Adipose tissue (tissue), 3 donors: ENCODE measurements at regions not wholly inside any gene's neighbourhood (a gene's known extent, or its start where the extent isn't known, plus 50 kb on each side); places are given as distances from the start of the nearest gene placed in this dataset.

Experiments
- H3K27ac ChIP-seq: one replicate; pipeline ENCODE4 v1.5.1; 2013; ENCODE audit warnings: low read depth, low read length
- WGBS, 3 donors: extraction: QIAGEN DNeasy Blood & Tissue Kit; methylation state at CpG; one replicate each; pipeline ENCODE4 v1.1.7; 2013; 5-methylcytosine and 5-hydroxymethylcytosine counted together
- donor health status: healthy with polysubstance abuse.
- donor health status: Bipolar disorder and iron deficiency.
- donor health status: healthy.

- no peak overlapping the region for H3K27ac ChIP-seq
- 78 to 86% (median 83%) methylated on average over 8 of the region's 8 CpGs for WGBS, 3 donors
These were observed 349.3 kb downstream of the CXCL12 start for GRCh38 chr10:44035474-44036197.

DNA sequence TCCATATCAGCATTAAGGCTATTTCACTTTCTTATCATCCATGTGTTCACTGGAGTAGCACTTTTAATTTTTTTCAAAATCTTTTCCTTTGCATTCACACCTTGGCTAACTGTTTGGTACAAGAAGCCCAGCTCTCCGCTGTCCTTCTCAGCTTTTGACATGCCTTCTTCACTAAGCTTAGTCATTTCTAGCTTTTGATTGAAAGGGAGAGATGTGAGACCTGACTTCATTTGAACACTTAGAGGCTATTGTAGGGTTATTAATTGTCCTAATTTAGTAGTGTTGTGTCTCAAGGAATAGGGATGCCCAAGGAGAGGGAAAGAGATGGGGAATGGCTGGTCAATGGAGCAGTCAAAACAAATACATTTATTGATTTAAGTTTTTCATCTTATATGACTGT is 350.0 kb downstream of the CXCL12 start:
- 95 to 100% (median 97%) methylated on average over 1 of the region's 1 CpG for WGBS, 3 donors
- no peak overlapping the region for H3K27ac ChIP-seq

GRCh38 chr10:44033008-44033407 is 351.9 kb downstream of the CXCL12 start:
- 25 to 82% (median 76%) methylated on average over 3 of the region's 3 CpGs for WGBS, 3 donors

GRCh38 chr10:44032216-44032615 is 352.7 kb downstream of the CXCL12 start:
- WGBS, 3 donors = 71 to 89% (median 88%) methylated on average over 1 of the region's 1 CpG
- no peak overlapping the region for H3K27ac ChIP-seq

More at GRCh38 chr10:44033008-44033407, 351.9 kb downstream of the CXCL12 start:
- H3K27ac ChIP-seq = no peak overlapping the region

DNA sequence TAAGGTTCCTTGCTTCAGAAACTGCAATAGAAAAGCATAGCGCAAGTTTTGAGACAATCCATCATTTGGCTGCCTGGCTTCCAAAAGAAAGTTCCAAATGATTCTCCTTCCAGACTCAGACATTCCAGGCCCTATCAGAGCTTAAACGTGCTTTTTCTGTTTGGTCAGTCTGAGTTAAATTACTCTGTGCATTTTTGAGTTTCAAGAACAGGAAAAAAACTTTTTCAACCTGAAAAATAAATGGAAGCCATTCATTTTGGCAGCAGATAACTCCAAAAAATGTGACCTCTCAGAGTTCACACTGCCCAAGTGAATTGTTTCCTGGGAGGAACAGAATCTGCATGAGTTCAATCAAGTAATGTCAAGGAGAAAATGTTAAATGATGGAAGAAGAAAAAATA is 354.2 kb downstream of the CXCL12 start:
- H3K27ac ChIP-seq = no peak overlapping the region
- WGBS, 3 donors = 42 to 55% (median 47%) methylated on average over 2 of the region's 2 CpGs

- WGBS, 3 donors = 57 to 85% (median 66%) methylated on average over 4 of the region's 4 CpGs
- no peak overlapping the region for H3K27ac ChIP-seq
These were observed 354.8 kb downstream of the CXCL12 start for GRCh38 chr10:44030132-44030531.

DNA sequence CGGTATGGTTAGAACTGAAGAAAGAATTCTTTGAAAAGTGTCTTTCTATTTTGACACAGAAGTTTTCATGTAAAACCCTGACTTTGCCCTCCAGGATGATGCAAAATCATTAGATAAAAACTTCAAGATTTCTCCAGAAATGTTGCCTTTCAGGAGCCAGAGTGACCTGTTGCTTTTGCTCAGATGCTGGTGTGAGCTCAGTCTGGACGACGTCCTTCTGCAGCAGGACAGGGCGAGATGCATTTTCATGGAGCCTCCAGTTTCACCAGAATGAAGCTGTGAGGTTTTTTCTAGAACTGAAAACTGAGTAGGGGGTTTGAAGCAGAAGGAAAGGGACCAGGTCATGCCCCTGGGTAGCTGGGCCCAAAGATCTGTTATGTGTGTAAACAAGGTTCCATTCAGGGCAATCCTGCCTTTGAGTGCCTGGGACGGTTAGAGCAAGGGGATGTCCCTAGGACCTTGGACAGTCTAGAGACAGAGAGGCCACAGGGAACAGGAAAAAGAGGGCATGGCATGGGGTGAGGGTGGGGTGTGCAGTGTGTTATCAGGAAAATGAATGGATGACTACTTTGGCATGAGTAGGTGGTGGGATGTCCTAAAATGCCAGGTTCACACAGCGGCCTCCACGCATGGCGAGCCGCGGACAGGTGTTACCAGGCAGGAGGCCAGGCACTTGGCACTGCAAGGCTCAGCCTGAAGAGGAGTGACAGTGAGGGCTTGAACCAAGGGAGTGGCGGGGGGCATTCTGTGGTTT is 356.3 kb downstream of the CXCL12 start:
- 69 to 95% (median 93%) methylated on average over 10 to 11 of the region's 11 CpGs for WGBS, 3 donors
- H3K27ac ChIP-seq = no peak overlapping the region

GRCh38 chr10:44024356-44025116 is 360.4 kb downstream of the CXCL12 start:
- 63 to 76% (median 72%) methylated on average over 6 of the region's 6 CpGs for WGBS, 3 donors
- no peak overlapping the region for H3K27ac ChIP-seq

DNA sequence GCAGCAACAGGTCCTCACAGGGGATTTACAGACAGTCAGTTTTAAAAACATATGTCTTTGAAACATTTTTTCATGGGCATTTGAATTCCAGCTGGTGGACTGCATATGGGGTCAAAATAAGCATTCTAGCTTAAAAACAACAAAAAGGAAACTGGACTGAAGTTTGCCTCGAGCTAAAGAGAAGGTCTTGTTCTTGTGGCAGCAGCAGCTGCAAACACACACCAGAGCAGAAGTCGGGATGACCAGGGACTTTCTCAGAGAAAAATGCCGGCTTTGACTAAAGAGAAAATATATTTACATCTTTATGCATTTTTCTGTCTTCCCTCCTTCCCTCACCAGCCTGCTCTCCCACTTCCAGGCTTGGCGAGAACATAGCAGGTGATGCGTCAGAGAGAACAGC is 361.4 kb downstream of the CXCL12 start:
- no peak overlapping the region for H3K27ac ChIP-seq
- 82 to 92% (median 89%) methylated on average over 5 of the region's 5 CpGs for WGBS, 3 donors

DNA sequence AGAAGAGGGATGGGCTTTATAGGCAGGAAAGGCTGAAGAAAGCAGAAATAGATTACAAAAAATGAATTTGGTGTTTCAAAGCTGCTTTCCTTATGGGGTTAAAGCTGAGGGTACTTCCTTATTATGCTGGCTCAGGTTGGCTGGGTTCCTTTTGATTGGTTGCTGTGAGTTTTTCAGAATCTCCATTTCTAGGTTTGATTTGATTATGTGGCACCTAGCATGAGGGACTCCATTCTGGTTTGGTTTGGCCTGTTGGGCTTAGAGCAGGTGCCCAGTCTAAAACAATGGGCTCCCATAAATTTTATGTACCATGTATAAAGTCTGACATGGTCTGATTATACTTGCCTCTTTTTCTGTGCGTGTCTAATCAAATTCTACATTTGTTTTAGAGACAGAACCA is 362.7 kb downstream of the CXCL12 start:
- H3K27ac ChIP-seq = no peak overlapping the region
- WGBS, 3 donors = 93 to 96% (median 93%) methylated on average over 1 of the region's 1 CpG

- 41 to 68% (median 60%) methylated on average over 5 of the region's 5 CpGs for WGBS, 3 donors
- H3K27ac ChIP-seq = no peak overlapping the region
These were observed 364.4 kb downstream of the CXCL12 start for GRCh38 chr10:44020322-44021111.

DNA sequence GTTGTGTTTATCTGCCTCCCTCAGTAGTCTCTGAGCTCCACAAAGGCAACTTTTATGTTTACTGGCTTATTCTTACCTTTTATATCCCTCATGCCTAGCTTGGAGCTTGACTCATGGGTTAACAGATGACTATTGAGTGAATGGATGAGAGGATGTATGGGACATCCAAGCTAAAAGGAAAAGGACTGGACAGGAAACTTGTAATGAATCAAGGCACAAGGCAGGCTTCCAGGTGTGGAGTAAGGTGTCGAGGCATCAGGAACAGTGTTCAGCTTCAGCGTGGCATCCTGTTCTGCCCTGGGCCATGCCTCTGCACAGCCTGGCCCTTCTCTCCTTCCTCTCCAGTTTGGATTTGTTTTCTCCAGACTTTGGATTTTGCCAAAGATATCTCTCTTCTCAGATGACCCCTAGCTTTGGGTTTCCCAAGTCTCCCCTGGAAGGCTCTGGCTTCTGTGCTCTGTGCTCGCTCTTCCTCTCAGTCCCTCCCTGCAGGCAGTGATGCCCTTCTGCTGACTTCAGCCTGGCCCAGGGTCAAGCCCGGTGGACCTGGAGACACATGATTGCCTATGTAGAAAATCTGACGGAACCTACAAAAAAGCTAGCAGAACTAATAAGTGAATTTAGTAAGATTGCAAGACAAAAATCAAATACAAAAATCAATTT is 367.3 kb downstream of the CXCL12 start:
- H3K27ac ChIP-seq = no peak overlapping the region
- 80 to 94% (median 86%) methylated on average over 5 of the region's 5 CpGs for WGBS, 3 donors

GRCh38 chr10:44016589-44017482 is 368.1 kb downstream of the CXCL12 start:
- H3K27ac ChIP-seq = no peak overlapping the region
- WGBS, 3 donors = 64 to 87% (median 68%) methylated on average over 5 of the region's 5 CpGs

GRCh38 chr10:44015702-44016500 is 367.2 kb upstream of the ZNF32 start:
- 89 to 92% (median 91%) methylated on average over 7 of the region's 7 CpGs for whole genome bisulfite sequencing, 3 donors
- H3K27ac ChIP-seq = no peak overlapping the region

- H3K27ac ChIP-seq = no peak overlapping the region
- 96 to 97% (median 97%) methylated on average over 16 of the region's 16 CpGs for WGBS, 3 donors
These were observed 366.1 kb upstream of the ZNF32 start for GRCh38 chr10:44014644-44015250.

GRCh38 chr10:44013981-44014380 is 365.3 kb upstream of the ZNF32 start:
- WGBS, 3 donors = 68 to 83% (median 75%) methylated on average over 1 of the region's 1 CpG
- H3K27ac ChIP-seq = no peak overlapping the region
